C4-2B (cell line): ENCODE measurements at regions not wholly inside any gene's neighbourhood (a gene's known extent, or its start where the extent isn't known, plus 50 kb on each side); places are given as distances from the start of the nearest gene placed in this dataset.
"Not testable (repeated sequence)": the region's sequence is repeated elsewhere in the genome, so short reads cannot be mapped to it uniquely, and the experiment has no call there.

Experiments used
- H3K27ac ChIP-seq: fragments of 450-650 bp; 2 replicates; pipeline ENCODE4 v1.5.1; 2017
- CTCF ChIP-seq: fragments of 450-650 bp; conservative IDR thresholded peaks from 2 replicates; pipeline ENCODE4 v1.5.1; 2017; ENCODE audit warnings: mild to moderate bottlenecking
- ZFX ChIP-seq: fragments of 450-650 bp; IDR thresholded peaks from 2 replicates; pipeline ENCODE4 v1.6.1; 2017

DNA sequence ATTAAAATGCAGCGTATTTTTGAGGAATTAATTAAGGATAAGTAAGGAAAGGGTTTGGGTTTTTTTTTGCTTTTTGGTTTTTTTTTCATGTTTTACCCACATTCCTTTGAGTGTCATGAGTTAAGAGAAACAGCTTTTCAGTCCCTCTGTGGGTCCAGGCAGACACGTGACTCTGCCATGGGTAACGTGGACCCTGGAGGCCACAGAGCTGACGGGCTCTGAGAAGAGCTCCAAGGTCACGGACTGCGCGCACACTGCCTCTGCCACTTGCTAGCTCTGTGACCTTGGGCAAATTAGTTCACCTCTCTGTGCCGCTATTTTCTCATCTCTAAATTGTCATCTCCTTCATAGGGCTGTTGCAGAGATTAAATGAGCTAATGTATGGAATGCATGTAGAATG lies 588.2 kb upstream of the CDH11 start:
- TF ChIP-seq CTCF (no peak), ZFX (no peak)
- H3K27ac ChIP-seq, result no peak overlapping the region

- no peak overlapping the region for H3K27ac ChIP-seq
- TF ChIP-seq ZFX, result no peak
- TF ChIP-seq CTCF, result peak; percentile 57
Measured at GRCh38 chr16:65704866-65705265, 583.0 kb upstream of the CDH11 start.

DNA sequence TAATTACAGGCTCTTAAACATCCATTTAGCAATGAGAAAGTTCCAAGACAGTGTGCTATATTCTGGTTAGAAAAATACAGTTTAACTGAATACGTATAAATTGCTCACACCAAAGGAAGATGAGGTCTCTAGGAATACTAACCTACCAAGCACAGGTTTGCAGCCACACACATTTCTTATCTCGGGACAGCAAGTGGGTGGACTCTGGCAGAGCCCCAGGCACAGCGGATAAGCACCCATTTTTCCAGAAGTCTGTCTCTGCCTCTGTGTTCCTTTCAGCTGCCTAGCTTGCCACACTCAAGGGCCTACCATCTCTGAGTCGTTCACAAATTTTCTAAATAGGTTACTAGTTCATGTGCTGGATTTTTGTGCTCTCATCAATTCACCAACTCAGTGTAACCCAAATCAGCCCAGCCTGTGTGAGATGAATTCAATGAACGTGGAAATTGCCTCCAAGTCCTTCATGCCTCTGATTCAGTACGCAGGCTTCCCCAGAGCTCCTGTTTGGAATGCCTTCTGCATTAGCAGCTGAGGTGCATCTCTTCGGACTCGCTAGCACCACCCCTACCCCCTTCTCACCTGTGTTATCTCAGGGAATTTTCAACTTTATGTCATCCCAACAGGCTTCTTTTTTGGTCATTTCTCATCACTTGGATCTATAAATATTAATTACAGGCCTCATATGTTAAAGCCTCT lies 581.0 kb upstream of the CDH11 start:
- no peak for TF ChIP-seq ZFX
- no peak for TF ChIP-seq CTCF
- H3K27ac ChIP-seq, result no peak overlapping the region

DNA sequence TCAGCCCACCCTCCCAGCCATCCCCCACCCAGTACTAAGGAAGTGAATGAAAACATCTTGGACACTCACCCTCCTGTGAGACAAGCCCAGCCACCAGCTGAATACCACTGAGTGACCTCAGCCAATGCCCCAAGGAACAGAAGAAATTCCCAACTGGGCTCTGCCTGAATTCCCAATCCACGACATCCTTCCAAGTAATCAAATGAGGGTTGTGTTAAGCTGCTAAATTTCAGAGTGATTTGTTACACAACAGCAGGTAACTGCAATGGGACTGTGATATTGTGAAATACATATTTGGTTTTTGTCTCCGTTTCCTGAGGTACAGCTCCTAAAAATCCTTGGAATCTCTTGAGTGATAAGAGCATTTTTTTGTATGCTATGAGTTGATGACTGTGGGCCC lies 578.7 kb upstream of the CDH11 start:
- TF ChIP-seq ZFX (no peak), CTCF (no peak)
- no peak overlapping the region for H3K27ac ChIP-seq

DNA sequence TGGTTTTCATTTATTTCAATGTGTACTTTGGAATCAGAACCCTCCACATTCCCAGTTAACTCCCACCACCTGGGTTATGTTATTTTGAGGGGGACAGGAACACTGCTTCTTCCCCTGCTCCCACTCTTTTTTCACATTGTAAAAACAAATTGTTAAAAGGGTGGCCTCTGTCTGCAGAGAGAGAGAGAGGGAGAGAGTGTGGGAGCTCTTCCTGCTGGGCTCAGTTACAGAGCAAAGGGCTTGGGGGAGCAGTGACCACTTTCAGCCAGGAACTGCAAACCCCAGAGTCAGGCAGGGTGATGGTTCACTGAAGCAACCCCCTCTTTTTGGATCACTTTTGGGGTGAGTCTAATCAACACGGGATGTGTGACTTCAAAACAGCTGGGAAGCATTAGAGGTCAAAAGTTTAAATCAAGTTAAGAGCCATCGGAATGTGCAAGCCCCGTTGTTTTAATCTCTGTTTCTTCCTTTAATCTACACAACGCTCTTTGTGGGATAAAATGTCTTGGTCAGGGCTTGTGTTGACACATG lies 577.0 kb upstream of the CDH11 start:
- H3K27ac ChIP-seq, result no peak overlapping the region
- TF ChIP-seq ZFX, result no peak
- no peak for TF ChIP-seq CTCF

GRCh38 chr16:65697521-65697920 lies 575.7 kb upstream of the CDH11 start:
- H3K27ac ChIP-seq, result no peak overlapping the region
- TF ChIP-seq CTCF (no peak), ZFX (no peak)

GRCh38 chr16:65697065-65697464 lies 575.2 kb upstream of the CDH11 start:
- TF ChIP-seq CTCF (no peak), ZFX (no peak)
- H3K27ac ChIP-seq, result no peak overlapping the region

DNA sequence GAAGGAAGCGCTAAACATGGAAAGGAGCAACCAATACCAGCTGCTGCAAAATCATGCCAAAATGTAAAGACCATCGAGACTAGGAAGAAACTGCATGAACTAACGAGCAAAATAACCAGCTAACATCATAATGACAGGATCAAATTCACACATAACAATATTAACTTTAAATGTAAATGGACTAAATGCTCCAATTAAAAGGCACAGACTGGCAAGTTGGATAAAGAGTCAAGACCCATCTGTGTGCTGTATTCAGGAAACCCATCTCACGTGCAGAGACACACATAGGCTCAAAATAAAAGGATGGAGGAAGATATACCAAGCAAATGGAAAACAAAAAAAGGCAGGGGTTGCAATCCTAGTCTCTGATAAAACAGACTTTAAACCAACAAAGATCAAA lies 570.0 kb upstream of the CDH11 start:
- not testable (repeated sequence) for H3K27ac ChIP-seq
